NCI-H748 (cell line): ENCODE measurements at regions not wholly inside any gene's neighbourhood (a gene's known extent, or its start where the extent isn't known, plus 50 kb on each side); places are given as distances from the start of the nearest gene placed in this dataset.

ENCODE experiments used
- DNase-seq: peaks from one replicate; lab custom pipeline; 2025; ENCODE audit not compliant: unreplicated experiment; lab: John Stamatoyannopoulos, UW

DNA sequence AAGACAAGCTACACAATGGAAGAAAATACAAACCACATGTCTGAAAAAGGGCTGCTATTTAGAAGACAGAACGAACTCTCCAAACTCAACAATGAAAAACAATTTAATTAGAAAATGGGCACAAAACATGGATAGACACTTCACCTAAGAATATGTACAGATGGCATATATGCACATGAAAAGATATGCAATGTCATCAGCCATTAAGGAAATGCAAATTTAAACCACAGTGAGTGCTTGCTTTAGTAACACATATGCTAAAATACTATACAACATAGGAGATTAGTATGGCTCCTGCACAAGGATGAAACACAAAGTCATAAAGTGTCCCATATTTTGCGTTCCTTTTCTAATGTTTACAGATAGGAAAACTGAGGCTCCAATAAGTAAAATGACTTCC is 60.4 kb upstream of the FAM83B start:
- DNase-seq = no peak

DNA sequence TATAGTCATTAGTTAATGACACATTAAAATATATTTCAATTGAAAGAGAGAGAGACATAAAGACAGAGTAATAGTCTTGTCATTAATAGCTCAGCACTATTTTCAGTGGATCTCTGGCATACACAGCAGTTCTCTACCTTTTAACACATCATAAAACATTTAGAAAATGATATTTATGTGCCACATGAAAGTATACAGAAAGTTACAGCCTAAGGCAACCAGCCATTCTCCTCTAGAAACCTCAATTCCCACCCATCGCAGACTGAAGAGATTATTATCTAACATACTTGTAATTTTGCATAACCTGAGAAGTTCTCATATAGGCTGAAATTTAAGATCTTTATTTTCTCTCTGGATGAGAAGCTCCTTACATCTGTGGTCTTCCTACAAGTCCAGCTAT is 58.7 kb upstream of the FAM83B start:
- DNase-seq = no peak
